ENCODE measurements at regions not wholly inside any gene's neighbourhood (a gene's known extent, or its start where the extent isn't known, plus 50 kb on each side); places are given as distances from the start of the nearest gene placed in this dataset.

GRCh38 chr2:235377176-235377575 is 116.7 kb upstream of the AGAP1 start:
- TF ChIP-seq EZH2 (IDR thresholded peaks at IDR 0.05; ENCODE audit: low read depth, low read length, severe bottlenecking) (no peak), CBX8 (IDR thresholded peaks at IDR 0.05; ENCODE audit: borderline replicate concordance, low read depth, low read length) (no peak), POLR2A (IDR thresholded peaks at IDR 0.05; ENCODE audit: control extremely low read depth in 1 of 2, low read depth in 2 of 2, low read length in 2 of 2) (no peak), RFX5 (IDR thresholded peaks at IDR 0.05; ENCODE audit: borderline replicate concordance, low read depth, low read length) (no peak), CTCF (IDR thresholded peaks at IDR 0.05; ENCODE audit: control extremely low read depth in 1 of 3, insufficient read depth in 1 of 3, low read depth in 1 of 3, low read length in 3 of 3) (no peak), GABPA (IDR thresholded peaks at IDR 0.05; ENCODE audit: borderline replicate concordance, insufficient read depth, low read length) (no peak), TAF1 (IDR thresholded peaks at IDR 0.05; ENCODE audit: low read depth, low read length) (no peak), POLR2AphosphoS5 (IDR thresholded peaks at IDR 0.05; ENCODE audit: low read depth, low read length) (no peak), MAFK (IDR thresholded peaks at IDR 0.05; ENCODE audit: low read depth, low read length) (no peak), CEBPB (IDR thresholded peaks at IDR 0.05; ENCODE audit: low read depth, low read length) (no peak), TEAD4 (IDR thresholded peaks at IDR 0.05; ENCODE audit: low read depth, low read length) (no peak)
